T-helper 1 cell (primary cell): ENCODE measurements at regions not wholly inside any gene's neighbourhood (a gene's known extent, or its start where the extent isn't known, plus 50 kb on each side); places are given as distances from the start of the nearest gene placed in this dataset.

Experiments used
- DNase-seq, 5 donors: peaks; one replicate each; pipeline ENCODE4 v3.0.0-alpha.2; 2012 to 2020

- no peak for DNase-seq
Measured at GRCh38 chr14:38839694-38840365, 263.2 kb downstream of the SEC23A start.

GRCh38 chr14:38838979-38839323, 264.1 kb downstream of the SEC23A start:
- no peak for DNase-seq

- DNase-seq: no peak
Measured at GRCh38 chr14:38838049-38838978, 264.7 kb downstream of the SEC23A start.

GRCh38 chr14:38837343-38838048, 265.5 kb downstream of the SEC23A start:
- DNase-seq: no peak

GRCh38 chr14:38836539-38836938, 266.5 kb downstream of the SEC23A start:
- DNase-seq: no peak

GRCh38 chr14:38835874-38836273, 267.2 kb downstream of the SEC23A start:
- no peak for DNase-seq

- no peak for DNase-seq
Measured at GRCh38 chr14:38828183-38828827, 274.7 kb downstream of the SEC23A start.

GRCh38 chr14:38824706-38825105, 278.3 kb downstream of the SEC23A start:
- DNase-seq: no peak

GRCh38 chr14:38818555-38818954, 284.5 kb downstream of the SEC23A start:
- no peak for DNase-seq

GRCh38 chr14:38808734-38809455, 294.1 kb downstream of the SEC23A start:
- DNase-seq: no peak

- no peak for DNase-seq
Measured at GRCh38 chr14:38799671-38800070, 303.4 kb downstream of the SEC23A start.

- no peak for DNase-seq
Measured at GRCh38 chr14:38794677-38795076, 308.4 kb downstream of the SEC23A start.

GRCh38 chr14:38791862-38792261, 311.2 kb downstream of the SEC23A start:
- DNase-seq: no peak

GRCh38 chr14:38790916-38791315, 312.1 kb downstream of the SEC23A start:
- no peak for DNase-seq

GRCh38 chr14:38789805-38790204, 313.2 kb downstream of the SEC23A start:
- no peak for DNase-seq

- DNase-seq: no peak
Measured at GRCh38 chr14:38788060-38788459, 315.0 kb downstream of the SEC23A start.

GRCh38 chr14:38786921-38787320, 316.1 kb downstream of the SEC23A start:
- DNase-seq: no peak

- DNase-seq: no peak
Measured at GRCh38 chr14:38777401-38777800, 325.6 kb downstream of the SEC23A start.

- DNase-seq: no peak
Measured at GRCh38 chr14:38775986-38776385, 327.0 kb downstream of the SEC23A start.

- DNase-seq: no peak
Measured at GRCh38 chr14:38774162-38774561, 328.9 kb downstream of the SEC23A start.

- no peak for DNase-seq
Measured at GRCh38 chr14:38770251-38770650, 332.8 kb downstream of the SEC23A start.

- no peak for DNase-seq
Measured at GRCh38 chr14:38762845-38763244, 340.2 kb downstream of the SEC23A start.
